ENCODE measurements at regions not wholly inside any gene's neighbourhood (a gene's known extent, or its start where the extent isn't known, plus 50 kb on each side); places are given as distances from the start of the nearest gene placed in this dataset.

- TF ChIP-seq AGO2 (optimal IDR thresholded peaks at IDR 0.05; ENCODE audit: low read depth, low read length) (peak; percentile 13), ZNF572 (CRISPR knock-in tag; IDR thresholded peaks at IDR 0.05) (peak; percentile 15; the same call in 1 of the 2 replicates), ZNF557 (CRISPR knock-in tag; IDR thresholded peaks at IDR 0.05) (0 out of 2 replicates have a peak, but pooled peaks have one; percentile 42), AHR (CRISPR knock-in tag; IDR thresholded peaks at IDR 0.05) (0 out of 2 replicates have a peak, but pooled peaks have one; percentile 16), NCOA1 (CRISPR knock-in tag; IDR thresholded peaks at IDR 0.05) (peak; percentile 46; the same call in 1 of the 2 replicates), HOXA9 (CRISPR knock-in tag; IDR thresholded peaks at IDR 0.05; ENCODE audit: borderline replicate concordance) (no peak), HNF4G (IDR thresholded peaks at IDR 0.05; ENCODE audit: borderline replicate concordance, low read depth, low read length) (peak; percentile 79; the same call in 1 of the 2 replicates), HNF4G (CRISPR knock-in tag; IDR thresholded peaks at IDR 0.05; ENCODE audit: borderline replicate concordance, low read depth) (no peak; the same call in 1 of the 2 replicates), NR2F6 (IDR thresholded peaks at IDR 0.05) (peak; percentile 26; the same call in 1 of the 2 replicates), NR2F6 (CRISPR knock-in tag; IDR thresholded peaks at IDR 0.05) (no peak), WIZ (CRISPR knock-in tag; IDR thresholded peaks at IDR 0.05) (peak; percentile 34; the same call in 1 of the 2 replicates), ISX (CRISPR knock-in tag; conservative IDR thresholded peaks at IDR 0.05) (no peak), CTCF (CRISPR knock-in tag; IDR thresholded peaks at IDR 0.05) (peak; percentile 63), ZNF260 (CRISPR knock-in tag; IDR thresholded peaks at IDR 0.05; ENCODE audit: borderline replicate concordance, low read depth) (0 out of 2 replicates have a peak, but pooled peaks have one; percentile 62), AKNA (CRISPR knock-in tag; IDR thresholded peaks at IDR 0.05; ENCODE audit: borderline replicate concordance) (no peak), NFE2L1 (CRISPR knock-in tag; IDR thresholded peaks at IDR 0.05; ENCODE audit: borderline replicate concordance) (0 out of 2 replicates have a peak, but pooled peaks have one; percentile 55), AKAP8 (CRISPR knock-in tag; IDR thresholded peaks at IDR 0.05) (peak; percentile 81; the same call in 1 of the 2 replicates), EP300 (IDR thresholded peaks at IDR 0.05; ENCODE audit: low read depth in 2 of 2, low read length in 2 of 2) (peak in 1 of 2 experiments; percentile 33; a peak in 1 of 4 replicates), EP300 (CRISPR knock-in tag; IDR thresholded peaks at IDR 0.05; ENCODE audit: borderline replicate concordance) (no peak)
Measured at GRCh38 chr16:85525420-85526184, 87.5 kb upstream of the GSE1 start (continued).
